Stimulated activated CD8-positive, alpha-beta memory T cell treated with anti-CD3 and anti-CD28 coated beads, Interleukin-2, amount 100 ng/mL, for 48 hours (primary cell): ENCODE measurements at regions not wholly inside any gene's neighbourhood (a gene's known extent, or its start where the extent isn't known, plus 50 kb on each side); places are given as distances from the start of the nearest gene placed in this dataset.
"Not testable (repeated sequence)": the region's sequence is repeated elsewhere in the genome, so short reads cannot be mapped to it uniquely, and the experiment has no call there.

Experiments used
- DNase-seq, 2 donors: peaks; one replicate each; pipeline ENCODE4 v3.0.0-alpha.2; 2020; ENCODE audit warnings: low read depth in 2 of 2

DNA sequence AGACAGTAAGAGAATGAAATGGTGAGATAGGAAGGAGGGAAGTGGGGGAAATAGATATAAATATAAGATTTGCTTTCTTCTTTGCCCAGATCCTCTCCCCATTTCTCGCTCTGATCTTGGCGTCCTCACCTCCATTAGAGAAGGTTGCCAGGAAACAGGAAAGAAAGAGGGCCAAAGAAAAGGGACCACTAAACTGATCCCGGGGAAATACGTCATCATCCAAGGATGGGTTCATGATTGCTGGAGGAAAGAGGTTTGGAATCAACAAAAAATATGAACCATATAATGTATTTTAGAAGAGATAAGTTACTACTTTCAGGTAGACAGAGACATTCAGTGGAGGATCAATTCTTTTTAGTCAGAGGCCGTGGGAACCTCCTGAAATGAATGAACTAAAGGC is 536.0 kb downstream of the HAPSTR1 start:
- no peak for DNase-seq

DNA sequence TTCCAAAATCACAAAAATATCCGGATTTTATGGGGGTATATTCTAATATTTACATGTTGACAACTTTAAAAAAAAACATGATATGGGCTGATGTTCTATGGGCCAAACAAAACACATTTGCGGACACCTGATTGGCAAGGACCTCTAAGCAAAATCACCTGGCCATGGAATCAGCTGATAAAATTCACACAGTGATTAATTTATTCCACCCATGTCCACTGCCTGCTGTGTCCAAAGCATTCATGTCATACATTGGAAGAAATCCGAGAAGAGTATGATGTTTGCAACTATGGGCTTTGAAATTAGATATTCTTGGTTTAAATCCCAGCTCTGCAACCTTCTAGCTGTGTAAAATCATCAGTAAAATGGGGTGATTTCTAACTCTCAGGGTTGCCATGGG is 538.7 kb downstream of the HAPSTR1 start:
- no peak for DNase-seq

DNA sequence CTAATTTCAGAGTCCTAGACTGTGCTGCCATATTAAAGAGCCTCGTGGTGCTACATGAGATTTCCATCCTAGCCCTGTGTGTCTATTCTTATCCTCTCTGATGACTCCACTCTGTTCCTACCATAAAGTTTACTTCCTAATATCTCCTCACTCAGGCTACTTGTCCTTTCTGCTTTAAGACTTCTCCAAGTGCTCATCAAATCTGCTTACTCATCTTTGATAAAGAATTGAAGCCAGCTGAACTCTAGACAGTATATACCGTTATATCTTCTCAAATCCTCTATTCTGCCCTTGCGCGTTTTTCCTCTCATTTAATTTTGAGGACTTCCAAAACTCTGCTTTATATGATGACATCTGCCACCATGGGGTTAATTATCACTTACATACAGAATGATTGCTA is 539.5 kb downstream of the HAPSTR1 start:
- DNase-seq: no peak

DNA sequence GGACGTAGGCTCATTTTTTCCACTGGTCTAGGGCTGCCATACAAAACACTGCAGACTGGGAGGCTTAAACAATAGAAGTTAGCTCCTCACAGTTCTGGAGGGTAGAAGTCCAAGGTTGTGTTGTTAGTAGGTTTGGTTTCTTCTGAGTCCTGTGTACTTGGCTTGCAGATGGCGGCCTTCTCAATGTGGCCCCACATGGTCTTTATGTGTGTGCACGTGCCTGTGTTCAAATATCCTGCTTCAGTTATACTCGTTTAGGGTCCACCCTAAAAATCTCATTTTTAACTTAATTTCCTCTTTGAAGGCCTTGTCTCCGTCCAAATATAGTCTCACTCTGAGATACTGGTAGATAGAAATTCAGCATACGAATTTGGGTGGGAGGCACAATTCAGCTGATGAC is 542.4 kb downstream of the HAPSTR1 start:
- DNase-seq: no peak

DNA sequence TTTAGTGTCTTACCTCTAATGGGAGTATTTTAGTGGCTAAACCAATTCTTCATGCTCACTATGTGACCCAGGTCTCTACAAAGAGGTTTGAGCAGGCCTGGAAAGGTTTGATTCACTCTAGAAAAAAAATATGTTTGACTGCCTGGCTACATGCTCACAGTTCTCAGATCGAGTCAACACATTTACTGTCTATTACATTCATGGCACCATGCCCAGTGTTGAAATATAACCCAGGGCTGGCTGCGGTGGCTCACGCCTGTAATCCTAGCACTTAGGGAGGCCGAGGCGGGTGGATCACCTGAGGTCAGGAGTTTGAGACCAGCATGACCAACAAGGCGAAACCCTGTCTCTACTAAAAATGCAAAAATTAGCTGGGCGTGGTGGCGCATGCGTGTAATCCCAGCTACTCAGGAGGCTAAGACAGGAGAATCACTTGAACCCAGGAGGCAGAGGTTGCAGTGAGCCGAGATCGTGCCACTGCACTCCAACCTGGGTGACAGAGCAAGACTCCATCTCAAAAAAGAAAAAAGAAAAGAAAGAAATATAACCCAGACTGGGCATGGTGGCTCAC is 543.8 kb downstream of the HAPSTR1 start:
- not testable (repeated sequence) for DNase-seq

DNA sequence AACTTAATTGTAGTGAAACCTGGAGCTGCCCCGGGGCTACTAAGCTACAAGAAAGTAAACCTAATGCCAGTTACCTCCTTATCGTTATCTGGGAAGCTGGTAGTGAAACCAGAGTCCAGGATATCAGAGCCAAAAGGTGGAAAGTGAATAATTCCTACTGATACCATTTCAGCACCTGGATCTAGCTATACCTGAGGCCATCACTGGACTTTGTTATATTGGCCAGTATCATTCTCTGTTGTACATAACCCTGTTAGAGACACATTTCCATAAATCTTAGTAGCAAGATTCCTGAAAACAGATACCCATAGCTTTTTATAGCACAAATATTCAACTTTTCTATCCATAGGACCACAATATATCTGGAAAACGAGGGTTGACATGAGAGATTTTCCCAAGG is 538.0 kb downstream of the GRIN2A start:
- DNase-seq: no peak

DNA sequence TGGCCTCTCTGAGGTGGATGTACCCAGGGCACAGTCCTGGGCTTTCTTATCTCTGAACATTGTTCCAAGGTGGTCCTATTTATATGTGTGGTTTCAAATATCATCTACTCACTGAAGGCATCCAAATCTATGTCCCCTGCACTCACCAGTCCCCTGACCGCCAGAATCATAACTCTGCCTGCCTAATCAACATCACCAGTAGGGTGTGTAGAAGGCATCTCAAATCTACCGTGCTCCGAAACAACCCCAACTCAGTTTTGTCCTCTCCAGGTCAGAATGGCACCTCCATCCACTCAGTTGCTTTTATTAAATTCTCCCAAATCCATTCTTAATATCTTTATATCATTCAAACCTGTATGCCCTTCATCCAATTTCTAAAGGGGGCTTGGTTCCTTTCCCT is 536.3 kb downstream of the GRIN2A start:
- DNase-seq: no peak

DNA sequence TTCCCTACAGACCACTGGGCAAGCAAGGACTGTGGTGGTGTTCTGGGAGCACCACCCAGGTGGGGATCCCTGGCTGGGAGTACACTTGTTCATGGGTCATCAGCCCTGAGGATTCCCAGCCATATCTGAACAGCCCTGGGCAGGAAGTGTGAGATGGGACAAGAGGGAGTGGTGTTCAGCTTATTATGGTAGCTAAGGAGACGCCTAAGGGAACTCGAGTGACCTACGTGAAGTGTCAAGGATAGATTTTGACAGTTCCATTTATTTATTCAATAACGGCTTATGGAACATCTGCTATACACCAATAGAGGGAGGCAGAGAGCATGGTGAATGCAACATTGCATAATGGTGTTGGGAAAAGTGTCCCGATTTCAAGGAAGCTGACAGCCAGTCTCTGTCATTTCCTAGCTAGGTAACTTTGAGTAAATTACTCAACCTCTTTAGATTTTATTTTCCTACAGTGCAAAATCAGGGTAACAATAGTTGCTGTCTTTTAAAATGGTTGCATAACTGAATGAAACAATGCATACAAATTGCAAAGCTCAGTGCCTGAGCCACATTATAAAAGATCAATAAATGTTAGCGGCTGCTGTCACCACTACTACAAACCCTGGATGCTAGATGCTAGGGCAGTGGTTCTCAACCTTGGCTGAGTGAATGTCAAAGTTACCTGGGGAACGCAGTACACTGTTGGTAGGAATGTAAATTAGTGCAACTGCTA is 534.1 kb downstream of the GRIN2A start:
- DNase-seq: no peak

DNA sequence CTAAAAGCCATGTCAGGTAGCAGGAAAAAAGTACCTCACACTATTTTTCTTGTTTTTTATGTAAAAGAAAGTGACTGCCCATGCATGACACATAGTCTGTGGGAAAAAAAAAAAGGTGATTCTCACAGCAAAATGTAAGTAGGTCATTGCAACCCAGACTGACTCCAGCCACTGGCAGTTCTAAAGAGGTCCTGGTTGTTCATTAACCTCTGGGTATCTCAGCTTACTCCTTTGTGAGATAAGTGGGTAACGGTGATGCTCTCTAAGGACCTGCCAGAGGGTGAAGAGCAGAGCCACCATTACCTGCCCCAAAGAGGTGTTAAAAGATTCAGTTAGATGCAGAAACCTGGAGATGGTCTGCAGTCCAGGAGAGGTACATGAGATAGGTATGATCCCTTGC is 531.9 kb downstream of the GRIN2A start:
- no peak for DNase-seq

DNA sequence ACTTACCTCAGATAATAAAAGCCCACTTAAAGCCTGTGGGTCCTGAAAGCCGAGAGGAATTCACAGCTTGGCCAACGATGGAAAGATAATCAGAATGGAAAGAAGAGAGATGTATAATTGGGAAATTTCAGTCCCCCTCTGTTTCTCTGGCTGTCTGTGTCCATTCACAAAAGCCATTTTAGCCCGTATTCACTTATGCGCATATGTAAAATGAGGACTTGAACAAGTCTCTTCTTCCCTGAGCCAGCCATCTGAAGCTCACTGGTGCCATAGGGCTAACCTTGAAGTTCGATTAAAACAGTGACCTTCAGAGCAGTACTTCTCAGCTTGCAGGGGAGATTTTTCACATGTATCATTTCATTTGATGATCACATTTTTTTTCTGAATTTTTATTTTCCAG is 527.2 kb downstream of the GRIN2A start:
- no peak for DNase-seq

DNA sequence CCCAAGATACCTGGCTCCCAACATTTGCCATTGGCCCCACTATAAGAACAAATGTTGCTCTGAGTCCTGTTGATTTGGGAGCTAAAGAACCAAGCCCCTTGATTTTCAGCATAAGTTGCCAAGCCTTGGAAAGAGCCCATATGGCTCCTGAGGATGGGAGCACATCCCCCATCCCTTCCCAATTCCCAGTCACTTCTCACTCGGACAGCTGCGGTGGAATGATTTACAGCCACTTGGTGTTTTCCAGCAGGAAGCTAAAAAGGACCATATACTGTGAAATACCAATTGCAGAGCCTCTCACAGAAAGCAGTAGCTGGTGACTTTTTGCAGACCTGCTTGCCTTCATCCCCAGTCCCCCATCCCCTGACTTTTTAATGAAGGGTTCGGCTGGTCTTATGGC is 524.6 kb downstream of the GRIN2A start:
- no peak for DNase-seq

DNA sequence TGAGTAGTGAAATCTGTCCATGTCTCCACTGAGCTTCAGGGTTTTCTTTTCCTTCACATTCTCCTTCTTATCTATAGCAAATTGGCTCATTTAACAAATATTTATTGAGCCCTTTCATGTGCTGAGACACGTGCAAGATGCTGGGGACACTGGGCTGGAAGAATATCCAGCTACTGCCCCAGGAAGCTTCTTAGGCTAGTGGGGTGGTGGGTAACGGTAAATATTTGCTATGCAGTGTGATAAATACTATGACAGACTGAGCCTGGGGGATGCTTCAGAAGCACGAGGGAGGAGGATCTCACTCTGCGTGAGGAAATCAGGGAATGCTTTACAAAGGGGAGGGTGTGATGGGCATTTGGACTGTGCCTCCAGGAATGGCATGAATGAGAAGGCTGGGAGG is 524.1 kb downstream of the GRIN2A start:
- DNase-seq: no peak

DNA sequence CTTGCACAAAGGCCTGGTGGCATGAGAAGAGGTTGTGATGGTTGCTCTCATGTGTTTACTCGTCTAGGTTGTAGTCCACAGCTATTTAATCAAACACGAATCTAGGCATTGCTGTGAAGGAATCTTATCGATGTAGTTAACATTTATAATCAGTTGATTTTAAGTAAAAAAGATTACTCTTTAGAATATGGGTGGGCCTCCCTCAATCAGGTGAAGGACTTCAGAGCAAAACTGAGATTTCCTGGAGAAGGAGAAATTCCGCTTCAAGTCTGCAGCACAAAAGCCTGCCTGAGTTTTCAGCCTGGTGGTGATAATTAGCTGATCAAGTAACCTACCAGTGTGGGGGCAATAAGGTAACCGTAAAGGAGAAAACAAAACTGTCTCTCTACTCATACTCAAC is 523.6 kb downstream of the GRIN2A start:
- no peak for DNase-seq

DNA sequence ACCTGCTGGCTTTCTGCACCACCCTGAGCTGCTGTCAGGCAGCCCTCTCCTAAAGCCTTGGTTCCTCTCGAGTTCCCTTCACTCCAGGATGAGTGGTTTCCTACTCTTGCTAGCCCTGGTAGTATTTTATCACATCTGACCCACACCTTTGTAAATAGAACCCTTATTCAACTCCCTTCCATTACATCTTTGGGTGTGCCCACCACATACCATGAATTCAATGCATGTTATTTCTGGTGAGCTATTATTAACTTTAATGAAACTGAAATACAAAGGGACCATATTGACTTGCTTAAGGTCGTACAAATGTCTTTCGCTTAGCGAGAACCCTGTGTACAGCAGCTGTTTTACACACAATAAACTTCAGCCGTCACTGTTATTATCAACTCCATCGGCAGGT is 521.3 kb downstream of the GRIN2A start:
- DNase-seq: no peak

DNA sequence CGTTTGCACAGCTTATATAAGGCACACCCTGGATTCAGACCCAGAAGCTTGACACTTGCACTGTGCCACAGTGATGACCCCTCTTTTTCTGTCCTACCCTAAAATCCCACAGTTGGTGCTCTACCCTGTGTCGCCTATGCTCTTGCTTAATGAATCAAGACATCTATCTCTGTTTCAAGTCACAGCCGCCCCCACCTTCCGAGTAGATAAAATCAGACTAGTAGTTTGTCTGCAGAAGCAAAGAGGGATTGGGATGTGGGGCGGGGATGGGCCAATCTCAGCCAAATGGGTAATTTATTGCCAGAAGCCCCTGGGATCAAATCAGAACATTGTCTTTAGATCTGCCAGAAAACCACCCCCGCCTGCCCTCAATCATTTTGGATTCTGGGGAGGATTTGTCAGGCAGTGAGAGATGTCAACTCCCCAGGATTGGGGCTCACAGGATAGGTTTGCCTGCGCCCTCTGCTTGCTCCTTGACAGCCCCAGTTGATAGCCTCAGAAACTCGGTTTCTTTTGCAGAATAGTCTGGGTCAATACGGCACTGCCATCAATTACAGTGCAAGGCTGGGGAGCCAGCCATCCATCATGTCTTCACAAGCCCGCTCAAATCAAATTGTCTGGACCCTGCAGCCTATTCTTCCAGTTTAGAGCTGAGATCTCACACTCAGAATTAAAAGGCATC is 520.8 kb downstream of the GRIN2A start:
- DNase-seq: no peak

DNA sequence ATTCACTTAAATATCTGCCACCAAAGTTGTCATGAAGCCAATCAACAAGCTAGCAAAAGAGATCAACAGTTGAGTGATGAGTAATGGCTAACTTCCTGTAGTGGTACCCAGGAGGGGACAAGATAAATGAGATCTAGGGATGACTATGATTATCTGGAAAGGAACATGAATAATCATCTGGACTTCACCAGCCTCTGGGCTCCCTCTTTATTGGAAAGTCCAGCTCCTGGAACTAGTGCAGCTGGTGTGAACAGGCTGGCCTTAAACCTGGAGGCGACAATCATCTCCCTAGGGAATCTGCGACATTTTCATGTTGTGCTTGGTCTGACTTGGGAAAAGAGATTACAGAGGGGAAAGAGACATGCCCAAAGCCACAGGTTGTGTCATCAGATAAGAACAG is 518.6 kb downstream of the GRIN2A start:
- DNase-seq: no peak

DNA sequence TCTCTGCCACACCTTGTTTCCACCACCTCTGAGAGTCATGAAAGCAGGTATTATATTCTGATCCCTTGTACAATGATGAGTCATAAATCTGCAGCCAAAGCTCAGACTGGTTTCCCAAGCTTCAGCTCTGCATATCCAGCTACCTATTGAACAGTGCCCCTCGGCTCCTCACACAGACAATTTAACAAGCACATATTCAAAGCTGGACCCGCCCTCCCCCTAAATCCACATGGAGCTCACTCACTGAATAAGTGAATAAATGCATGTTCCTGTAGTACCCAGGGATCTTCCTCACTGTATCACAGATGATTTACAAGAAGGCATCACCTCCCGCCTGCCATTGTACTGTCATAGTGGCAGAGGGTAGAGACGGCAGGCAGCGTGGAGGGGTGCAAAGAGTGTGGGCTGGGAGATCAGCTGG is 516.4 kb downstream of the GRIN2A start:
- DNase-seq: no peak

DNA sequence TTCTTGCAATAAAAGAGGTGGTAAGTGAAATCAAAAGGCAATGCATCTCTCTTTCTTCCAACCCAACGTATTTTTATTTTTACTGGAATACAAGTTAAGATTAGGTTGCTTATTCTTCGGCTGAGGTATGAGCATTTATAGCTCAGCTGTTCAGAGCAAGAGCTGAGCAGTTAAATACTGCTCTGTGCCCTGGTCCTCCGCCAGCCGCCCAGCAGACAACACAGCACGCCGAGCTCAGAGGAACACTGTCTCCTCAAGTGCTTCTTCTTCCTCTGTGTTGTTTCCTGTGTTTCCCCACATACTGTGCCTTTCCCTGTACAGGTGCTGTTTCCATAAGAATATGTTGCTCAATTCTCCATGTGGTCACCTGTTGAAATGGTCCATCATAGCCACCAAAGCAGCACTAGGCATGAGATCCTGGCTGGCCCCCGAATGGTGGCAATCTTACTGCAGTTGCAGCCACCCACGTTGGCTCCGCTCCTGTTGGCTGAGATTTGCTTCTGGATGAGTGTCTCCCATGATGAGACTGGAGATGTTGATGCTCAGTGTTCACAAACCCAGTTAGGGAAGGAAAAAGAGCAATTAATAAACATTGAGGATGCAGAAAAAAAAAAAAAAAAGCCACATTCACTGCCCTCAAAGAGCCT is 515.3 kb downstream of the GRIN2A start:
- no peak for DNase-seq

DNA sequence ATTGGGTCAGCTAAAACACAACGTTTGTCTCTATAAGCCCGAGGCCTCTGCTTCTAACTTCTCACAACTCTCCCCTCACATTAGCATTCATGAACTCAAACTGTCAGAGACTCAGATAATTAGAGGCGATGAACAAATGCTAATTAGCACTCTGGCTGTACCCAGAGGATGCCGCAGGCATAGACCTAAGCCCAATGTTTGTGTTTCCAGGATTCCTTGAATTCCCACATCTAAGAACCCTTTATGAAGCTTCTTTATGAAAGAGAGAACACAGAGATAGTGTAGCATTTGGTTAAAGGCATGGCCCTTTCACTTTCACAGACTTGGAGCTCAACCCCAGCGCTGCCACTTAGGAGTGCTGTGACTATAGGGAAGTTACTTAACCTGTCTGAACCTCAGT is 512.2 kb downstream of the GRIN2A start:
- no peak for DNase-seq

DNA sequence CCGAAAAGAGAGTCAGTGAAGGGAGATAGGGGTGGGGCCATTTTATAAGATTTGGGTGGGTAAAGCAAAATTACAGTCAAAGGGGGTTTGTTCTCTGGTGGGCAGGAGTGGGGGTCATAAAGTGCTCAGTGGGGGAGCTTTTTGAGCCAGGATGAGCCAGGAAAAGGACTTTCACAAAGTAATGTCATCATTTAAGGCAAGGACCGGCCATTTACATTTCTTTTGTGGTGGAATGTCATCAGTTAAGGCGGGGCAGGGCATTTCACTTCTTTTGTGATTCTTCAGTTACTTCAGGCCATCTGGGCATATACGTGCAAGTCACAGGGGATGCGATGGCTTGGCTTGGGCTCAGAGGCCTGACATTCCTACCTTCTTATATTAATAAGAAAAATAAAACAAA is 511.6 kb downstream of the GRIN2A start:
- not testable (repeated sequence) for DNase-seq

DNA sequence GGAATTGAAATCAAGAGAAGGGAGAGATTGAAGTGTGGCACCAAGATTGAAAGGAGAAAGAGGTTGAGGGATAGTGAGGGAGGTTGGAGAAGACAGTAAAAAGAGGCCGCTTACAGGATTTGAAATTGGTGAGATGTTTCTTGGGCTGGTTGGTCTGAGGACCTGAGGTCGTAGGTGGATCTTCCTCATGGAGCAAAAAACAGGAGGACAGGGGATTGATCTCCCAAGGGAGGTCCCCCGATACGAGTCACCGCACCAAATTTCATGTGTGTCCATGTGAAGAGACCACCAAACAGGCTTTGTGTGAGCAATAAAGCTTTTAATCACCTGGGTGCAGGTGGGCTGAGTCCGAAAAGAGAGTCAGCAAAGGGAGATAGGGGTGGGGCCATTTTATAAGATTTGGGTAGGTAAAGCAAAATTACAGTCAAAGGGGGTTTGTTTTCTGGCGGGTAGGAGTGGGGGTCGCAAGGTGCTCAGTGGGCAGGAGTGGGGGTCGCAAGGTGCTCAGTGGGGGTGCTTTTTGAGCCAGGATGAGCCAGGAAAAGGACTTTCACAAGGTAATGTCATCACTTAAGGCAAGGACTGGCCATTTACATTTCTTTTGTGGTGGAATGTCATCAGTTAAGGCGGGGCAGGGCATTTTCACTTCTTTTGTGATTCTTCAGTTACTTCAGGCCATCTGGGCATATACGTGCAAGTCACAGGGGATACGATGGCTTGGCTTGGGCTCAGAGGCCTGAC is 505.5 kb downstream of the GRIN2A start:
- not testable (repeated sequence) for DNase-seq

DNA sequence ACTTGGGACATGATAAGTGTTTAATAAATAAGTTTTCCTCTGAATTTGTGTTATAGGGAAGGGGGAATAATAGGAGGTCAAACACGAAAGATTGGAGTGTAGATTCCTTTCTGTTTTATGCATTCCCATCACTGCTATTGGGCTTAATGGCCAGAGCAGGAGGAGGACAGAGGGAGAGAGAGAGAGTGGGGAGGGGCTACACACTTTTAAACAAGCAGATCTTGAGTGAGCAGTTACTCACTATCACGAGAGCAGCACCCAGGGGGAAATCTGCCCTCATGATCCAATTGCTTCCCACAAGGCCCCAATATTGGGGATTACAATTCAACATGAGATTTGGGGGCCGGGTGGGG is 505.0 kb downstream of the GRIN2A start:
- DNase-seq: no peak
